HG03442 (cell line): ENCODE measurements at regions not wholly inside any gene's neighbourhood (a gene's known extent, or its start where the extent isn't known, plus 50 kb on each side); places are given as distances from the start of the nearest gene placed in this dataset.
"Not testable (repeated sequence)": the region's sequence is repeated elsewhere in the genome, so short reads cannot be mapped to it uniquely, and the experiment has no call there.

ENCODE experiments used
- ATAC-seq: cut with Tn5 transposase; IDR thresholded peaks from one replicate; pipeline ENCODE4 v1.9.1; 2021; ENCODE audit warnings: mild to moderate bottlenecking, moderate library complexity; ENCODE audit not compliant: unreplicated experiment

DNA sequence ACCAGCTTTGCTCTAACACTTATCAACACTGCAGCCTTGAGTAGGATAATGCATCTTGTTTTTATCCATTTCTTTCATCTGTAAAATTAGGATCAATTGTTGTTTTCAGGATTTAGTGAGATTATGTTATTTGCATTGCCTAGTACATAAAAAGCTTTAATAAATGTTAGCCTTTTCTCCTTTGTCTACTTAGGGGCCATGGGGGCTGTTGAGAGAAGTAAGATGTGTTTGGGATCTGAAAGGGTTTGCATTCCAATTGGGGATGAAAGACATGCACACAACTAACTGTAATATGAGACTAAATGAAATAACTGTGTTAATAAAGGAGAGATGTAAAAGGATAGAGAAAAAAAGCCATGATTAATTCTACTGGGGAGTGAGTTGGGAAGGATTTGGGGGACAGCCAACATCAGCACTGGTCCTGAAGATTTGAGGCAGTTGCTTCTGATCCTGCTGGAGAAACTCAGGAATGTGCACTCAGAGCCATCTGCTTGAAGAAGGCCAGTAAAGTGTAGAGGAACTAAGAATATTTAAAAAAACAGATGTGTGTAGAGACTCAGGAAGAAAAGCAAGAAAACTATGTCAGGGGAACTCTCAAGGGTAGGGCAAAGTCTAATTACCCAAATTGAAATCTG is 236.3 kb downstream of the OLFM4 start:
- ATAC-seq = no peak

DNA sequence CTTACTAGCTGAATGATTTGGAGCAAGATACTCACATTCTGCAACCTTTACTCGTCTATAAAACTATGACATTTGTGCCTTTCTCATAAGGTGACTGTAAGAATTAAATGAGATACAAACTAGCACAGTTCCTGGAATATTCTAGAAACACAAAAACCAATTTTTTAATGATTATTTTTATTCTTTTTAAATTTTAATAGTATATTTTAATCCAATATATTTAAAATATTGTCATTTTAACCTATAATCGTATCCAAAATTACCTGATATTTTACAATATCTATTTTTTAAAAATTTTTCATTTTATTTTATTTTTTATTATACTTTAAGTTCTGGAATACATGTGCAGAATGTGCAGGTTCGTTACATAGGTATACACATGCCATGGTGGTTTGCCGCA is 238.1 kb downstream of the OLFM4 start:
- ATAC-seq = no peak

DNA sequence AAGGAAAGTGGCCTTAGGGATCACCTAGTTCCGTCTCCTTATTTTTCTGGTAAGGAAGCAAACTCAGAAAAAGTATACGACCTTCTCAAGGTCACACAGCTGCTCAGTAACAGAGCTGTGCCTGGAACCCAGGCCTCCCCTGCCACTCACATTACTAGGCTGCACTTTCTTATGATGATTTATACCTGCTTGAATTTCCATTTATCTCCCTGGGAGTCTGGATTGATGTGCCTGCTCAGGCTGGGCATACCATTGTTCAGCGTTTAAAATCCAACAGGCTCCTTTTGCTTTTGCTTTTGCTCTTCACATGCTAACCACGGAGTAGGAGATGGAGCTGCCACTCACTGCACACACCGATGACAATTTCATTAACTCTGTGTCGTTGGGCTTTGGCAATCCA is 241.0 kb downstream of the OLFM4 start:
- no peak for ATAC-seq

DNA sequence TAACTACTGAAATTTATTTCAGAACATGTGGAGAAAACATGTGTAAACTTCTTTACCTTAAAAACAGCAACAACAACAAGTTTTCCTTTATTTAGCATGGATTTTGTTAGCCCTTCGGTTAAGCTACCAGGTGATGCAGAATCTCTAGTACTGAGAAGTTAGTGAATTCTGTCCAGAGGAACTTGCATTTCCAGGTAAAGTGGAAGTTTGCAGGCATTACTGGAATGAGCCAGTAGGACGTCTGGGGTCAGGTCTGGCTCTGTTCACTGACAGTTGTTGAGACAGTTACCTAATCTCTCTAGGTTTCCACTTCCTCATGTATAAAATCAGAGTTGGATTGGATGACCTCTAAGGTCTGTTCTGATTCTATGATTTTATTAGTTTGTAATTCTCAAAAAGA is 244.3 kb downstream of the OLFM4 start:
- ATAC-seq = no peak

DNA sequence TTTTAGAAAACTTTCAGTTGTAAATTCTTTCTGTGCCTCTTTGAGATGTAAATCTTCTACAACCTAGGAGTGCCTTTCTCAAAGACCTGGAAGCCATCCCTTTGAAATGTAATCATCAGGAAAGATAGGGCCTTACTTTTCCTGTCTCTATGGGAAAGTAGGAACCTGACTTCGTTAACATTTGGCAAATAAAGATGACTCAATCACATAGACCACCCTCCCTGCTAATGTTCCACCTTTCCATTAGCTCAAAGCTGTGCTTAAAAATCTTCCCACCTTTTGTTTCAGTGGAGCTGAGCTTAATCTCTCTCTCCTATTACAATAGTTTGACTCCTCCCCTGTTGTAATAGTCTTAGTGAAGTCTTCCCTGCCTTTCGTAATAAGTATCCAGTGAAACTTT is 247.7 kb downstream of the OLFM4 start:
- no peak for ATAC-seq

DNA sequence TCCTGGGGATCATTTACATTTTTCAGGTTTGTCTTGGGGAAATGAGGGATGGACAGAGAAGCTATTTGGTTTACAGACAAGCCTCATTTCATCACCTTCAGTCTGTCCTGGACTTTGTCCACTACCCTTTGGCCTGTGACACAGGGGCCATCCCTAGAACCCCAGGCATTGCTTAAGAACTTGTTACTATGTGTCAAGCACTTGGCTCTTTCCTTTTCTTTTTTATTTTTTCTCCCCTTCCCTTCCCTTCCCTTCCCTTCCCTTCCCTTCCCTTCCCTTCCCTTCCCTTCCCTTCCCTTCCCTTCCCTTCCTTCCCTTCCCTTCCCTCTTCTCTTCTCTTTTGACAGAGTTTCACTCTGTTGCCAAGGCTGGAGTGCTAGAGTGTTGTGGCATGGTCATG is 253.1 kb downstream of the OLFM4 start:
- ATAC-seq = no peak

DNA sequence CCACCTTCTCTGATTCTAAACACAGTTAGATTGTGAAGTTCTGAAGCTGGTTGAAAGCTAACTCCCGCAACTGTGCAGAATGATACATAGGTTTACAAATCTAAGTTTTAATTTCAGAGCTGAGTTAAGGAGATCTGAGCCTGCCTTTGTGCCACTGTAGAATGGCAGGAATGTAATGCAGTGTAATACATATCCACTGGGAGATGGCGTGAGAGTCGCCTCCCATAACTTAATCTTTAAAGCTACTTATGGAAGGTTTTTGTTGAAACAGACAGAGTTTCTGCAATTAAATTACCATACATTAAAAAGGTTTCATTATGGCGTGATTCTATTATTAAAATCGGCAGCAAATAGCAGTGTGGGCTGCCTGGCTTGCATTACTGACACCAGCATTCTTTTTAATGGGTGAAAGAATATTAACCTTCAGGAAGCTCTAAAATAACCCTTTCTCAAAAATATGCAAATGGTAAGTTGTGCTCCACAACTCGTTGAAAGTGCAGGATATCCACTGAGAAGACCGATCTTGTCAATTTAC is 257.4 kb downstream of the OLFM4 start:
- ATAC-seq = no peak

DNA sequence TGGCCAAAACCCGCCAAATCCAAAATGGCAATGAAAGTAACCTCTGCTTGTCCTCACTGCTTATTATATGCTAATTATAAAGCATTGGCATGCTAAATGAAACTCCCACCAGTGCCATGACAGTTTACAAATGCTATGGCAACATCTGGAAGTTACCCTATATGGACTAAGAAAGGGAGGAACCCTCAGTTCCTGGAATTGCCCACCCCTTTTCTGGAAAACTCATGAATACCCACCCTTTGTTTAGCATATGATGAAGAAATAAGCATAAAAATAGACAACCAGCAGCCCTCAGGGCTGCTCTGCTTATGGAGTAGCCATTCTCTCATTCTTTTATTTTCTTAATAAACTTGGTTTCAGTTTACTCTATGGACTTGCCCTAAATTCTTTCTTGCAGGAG is 269.8 kb downstream of the OLFM4 start:
- ATAC-seq = no peak

DNA sequence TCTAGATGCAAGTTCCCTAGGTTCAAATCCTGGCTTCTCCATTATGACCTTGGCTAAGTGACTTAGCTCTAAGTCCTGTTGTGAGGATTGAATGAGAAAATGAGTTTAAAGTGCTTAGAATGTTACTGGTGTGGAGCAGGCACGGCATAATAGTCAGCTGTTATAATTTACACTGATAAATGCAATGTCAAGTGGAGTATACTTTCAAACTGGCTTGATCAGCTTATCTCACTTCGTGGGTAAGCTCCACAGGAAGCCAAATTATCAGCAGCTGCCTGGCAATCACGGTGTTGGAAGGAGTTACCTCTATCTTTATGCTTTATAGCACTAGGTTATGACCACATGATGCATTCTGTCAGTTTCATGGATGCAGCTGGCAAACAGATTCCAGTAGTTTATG is 272.8 kb downstream of the OLFM4 start:
- no peak for ATAC-seq

DNA sequence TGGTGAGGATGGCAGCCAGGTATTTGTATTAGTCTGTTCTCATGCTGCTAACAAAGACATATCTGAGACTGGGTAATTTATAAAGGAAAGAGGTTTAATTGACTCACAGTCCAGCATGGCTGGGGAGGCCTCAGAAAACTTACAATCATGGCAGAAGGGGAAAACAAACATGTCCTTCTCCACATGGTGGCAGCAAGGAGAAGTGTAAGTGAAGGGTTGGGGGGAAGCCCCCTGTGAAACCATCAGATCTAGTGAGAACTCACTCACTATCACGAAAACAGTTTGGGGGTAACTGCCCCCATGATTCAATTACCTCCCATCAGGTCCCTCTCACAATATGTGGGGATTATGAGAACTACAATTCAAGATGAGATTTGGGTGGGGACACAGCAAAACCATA is 276.8 kb downstream of the OLFM4 start:
- not testable (repeated sequence) for ATAC-seq

DNA sequence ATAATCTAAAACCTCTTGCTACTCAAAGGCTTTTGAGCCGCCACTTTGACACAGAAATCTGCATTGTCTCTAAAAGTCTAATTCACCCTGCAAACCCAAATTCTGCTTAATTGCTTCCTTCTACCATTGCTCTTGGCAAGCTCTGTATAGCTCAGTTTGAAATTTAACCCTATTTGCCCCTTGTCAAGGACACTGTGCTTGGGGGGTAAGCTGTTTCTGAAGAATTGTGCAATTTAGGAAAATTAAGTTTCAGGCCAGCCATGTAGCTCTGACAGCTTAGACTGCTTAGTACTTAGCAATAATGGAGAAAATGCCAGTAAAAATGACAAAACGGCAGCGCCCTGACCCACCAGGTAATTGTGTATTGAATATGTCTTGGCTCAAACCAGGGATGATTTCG is 282.2 kb downstream of the OLFM4 start:
- no peak for ATAC-seq

DNA sequence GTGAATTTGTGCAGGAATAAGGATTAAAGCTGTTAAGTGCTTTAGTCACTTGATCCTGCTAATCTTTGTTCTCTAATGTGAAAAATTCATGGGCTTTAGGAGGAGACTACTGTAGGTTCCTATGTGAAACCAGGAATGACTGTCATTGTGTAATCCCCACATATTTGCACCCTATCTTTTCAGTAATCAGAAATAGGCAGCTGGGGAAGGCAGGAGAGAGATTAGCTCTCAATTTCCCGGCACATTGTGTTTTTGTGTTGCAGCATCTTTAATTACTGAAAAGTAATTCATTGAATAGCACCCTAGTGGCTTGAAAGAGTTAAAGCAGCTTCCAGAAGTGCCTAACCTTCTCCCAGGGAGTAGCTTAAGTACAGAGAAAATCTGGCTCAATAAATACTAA is 282.9 kb downstream of the OLFM4 start:
- ATAC-seq = no peak

DNA sequence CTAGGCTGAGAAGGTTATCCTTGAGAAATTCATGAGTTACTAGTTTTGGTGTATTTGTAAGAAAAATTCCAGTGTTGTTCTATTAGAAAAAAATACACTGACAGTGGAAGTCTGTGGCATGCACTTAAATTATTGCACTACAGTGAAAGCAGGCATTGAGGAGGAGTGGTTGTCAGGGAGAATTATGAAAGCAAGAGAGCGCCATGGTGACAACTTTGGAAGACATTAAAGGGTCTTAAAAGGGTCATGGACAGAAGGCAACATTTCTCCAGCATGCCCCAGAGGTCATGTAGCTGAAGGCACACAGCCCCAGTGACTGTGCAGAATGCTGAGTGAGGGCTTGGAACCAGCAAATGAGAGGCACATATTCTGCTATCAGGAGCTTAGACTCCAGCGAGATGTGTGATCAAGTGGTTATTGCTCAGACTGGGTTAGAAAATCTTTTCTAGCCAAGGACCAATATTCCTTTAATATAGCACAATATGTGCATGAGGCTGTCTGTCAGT is 292.7 kb downstream of the OLFM4 start:
- ATAC-seq = no peak

DNA sequence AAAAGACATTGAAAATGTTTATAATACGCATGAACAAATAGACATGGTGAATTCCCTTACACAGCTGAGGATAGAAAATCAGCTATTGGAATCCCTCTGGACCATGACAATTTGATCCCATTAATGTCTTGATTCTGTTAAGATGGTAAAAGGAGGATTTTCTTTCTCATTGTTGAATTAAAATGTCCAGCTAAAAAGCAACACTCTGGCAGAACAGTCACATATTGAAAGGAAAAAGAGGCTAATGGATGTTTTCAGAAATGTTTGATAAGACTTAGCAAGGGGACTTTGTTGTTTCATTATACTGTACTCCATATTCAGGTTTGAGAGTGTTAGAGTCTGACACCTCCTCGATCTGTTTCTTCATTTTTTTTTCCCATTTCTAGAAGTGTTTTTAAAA is 296.0 kb downstream of the OLFM4 start:
- ATAC-seq = no peak

DNA sequence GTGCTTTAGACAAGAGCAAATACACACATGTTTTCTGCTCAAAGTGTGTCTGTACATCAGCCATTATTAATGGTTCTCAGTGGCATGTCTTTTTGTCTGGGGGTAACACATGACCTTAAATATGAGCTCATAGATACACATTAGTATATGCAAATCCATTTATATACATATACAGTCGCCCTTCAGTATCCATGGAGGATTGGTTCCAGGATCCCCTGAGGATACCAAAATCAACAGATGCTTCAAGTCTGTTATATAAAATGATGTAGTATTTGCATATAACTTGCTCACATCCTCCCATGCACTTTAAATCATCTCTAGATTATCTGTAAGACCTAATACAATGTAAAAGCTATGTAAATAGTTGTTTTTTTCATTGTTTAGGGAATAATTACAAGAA is 298.1 kb downstream of the OLFM4 start:
- ATAC-seq = no peak

DNA sequence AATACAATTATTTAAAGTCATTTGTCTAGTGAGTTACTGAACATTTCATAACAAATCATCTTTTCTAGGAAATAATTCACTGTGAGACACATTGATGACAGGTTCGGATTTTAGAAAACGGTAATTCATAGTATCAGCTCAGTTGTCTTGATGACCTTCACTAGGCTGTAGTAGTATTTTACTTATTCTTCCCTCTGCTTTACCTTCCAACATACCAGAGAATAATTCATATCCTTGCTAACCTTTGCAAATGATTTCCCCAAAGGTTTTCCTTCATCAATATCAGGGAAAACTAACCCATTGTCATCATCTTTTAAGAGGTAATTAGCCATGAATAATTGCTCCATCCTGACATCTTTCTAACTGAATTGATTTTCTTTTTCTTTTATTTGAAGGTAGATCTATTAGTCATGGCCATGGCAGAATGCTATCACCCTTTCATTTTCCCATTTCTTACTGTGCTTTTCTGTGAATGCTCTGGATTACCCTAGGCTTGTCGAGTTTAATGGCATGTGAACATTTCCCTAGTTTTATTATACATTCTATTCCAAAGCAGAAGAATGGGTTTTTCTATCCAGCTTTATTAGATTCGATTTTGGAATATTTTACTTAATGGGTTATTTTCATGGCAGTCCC is 299.2 kb downstream of the OLFM4 start:
- ATAC-seq = no peak

DNA sequence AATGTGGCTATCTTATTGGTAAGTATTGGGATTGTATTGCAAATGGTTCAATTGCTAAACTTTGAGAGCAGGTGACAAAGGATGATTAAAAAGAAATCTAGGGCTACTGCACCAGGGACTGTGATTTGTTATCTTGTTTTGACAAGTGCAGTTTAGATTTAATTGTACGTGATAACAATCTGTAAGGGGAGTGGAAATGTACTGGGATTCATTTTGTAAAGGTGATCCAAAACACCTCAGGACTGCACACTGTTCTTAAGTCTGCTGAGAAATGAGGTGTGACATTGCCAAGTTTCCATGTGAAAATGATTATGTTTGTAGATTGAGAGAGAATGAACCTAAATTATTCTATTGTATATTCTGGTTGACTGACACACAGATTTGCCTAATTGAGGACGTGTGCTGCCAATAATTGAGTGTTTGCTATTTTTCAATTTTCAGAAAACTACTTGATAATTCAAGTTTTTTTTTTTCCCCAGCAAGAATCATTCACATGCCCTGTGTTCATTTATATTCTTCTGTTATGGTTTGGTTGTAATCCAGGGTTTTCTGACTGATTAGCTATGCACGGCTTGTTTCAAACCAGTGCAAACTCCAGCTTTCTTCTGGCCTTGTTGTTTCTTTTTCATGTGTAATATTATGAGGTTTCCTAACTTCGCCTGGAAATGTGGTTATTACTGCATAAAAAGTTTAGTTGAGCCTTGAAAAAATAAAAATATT is 308.0 kb downstream of the OLFM4 start:
- no peak for ATAC-seq

DNA sequence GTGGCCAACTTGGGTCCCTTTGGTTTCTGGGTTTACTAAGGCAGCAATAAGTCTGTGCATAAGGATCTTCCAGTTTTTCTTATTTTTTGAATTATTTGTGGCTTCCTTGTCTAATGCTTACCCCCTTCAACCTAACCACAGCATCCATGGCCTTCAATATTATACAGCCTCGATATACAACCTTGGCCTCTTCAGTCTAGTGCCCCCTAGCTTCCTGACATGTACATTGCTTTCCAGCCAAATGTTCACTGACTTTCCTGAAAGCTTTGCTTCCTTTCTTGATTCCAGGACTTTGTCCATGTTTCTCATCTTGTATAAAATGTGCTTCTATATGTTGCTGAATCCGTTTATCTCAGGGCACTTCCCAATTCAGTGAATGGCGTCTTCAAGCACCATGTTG is 310.1 kb downstream of the OLFM4 start:
- ATAC-seq = no peak

DNA sequence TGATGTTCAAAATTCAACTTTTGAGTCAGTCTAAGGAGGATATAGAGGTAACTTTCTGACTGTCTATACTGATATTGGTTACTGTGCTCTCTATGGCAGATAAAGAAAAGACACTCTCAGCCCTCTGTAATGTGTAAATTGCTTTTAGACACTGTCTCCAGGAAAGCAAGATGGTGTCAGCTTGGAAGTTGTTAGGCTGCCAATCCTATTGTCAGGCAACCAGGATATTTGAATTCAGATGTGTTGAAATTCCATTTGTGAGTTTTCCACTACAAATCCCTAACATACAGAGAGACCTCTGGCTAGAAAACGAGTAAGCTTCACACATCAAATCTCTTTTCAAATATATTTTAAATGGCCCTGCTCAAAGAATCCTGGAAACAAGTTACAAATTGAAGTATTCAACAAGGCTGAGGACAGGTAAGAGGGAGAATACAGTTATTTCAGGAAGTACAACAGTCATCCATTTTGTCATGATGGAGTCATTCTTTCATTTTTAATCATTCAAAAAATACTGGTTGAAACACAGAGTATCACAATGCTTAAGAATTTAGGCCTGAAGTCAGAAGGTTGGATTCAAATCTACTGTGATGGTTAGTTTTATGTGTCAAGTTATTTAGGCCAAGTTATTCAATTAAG is 312.0 kb downstream of the OLFM4 start:
- ATAC-seq = no peak

DNA sequence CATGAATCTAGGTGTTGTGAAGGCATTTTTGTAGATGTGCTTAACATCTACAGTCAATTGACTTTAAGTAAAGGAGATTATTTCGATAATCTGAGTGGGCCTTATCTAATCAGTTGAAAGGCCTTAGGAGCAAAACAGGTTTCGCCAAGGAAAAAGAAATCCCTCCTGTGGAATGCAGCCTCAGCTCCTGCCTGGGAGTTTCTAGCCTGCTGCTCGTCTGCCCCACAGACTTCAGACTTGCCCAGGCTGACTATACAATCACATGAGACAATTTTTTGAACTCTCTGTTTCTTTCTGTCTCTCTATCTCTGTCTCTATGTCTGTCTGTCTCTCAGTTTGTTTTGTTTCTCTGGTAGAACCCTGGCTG is 312.5 kb downstream of the OLFM4 start:
- no peak for ATAC-seq

DNA sequence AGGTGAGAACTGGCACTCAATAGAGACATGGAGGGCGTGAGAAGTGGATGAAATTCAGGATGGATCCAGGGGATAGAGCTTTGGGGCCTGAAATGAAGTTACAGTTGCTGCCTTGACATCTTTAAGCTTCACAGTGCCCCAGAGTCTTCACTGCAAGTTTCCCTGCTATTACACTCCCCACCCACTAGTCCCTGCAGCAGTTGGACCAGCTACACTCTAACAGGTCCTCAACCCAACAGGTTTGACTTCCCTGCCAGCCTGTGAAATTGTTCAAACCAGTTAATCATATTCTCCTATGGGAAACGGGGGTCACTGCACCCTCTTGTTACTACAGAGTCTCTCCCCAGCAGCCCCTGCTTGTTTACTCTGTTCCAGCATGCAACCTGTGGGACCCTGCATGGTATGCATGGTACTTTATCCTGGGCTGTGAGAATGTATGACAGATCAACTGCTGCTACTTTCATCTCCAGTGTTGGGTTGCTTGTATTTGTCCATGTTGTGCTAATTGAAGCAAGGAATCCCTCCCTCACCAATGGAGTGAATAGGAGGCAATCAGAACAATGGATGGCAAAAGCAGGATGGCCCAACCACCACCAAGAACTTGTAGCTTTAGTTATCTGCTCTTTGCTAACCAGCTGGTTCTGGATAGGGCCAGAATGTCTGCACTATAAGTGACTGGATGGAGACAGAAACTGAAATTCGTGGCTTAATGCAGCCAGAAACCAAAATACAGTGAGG is 314.2 kb downstream of the OLFM4 start:
- no peak for ATAC-seq
